ENCODE measurements at regions not wholly inside any gene's neighbourhood (a gene's known extent, or its start where the extent isn't known, plus 50 kb on each side); places are given as distances from the start of the nearest gene placed in this dataset.

DNA sequence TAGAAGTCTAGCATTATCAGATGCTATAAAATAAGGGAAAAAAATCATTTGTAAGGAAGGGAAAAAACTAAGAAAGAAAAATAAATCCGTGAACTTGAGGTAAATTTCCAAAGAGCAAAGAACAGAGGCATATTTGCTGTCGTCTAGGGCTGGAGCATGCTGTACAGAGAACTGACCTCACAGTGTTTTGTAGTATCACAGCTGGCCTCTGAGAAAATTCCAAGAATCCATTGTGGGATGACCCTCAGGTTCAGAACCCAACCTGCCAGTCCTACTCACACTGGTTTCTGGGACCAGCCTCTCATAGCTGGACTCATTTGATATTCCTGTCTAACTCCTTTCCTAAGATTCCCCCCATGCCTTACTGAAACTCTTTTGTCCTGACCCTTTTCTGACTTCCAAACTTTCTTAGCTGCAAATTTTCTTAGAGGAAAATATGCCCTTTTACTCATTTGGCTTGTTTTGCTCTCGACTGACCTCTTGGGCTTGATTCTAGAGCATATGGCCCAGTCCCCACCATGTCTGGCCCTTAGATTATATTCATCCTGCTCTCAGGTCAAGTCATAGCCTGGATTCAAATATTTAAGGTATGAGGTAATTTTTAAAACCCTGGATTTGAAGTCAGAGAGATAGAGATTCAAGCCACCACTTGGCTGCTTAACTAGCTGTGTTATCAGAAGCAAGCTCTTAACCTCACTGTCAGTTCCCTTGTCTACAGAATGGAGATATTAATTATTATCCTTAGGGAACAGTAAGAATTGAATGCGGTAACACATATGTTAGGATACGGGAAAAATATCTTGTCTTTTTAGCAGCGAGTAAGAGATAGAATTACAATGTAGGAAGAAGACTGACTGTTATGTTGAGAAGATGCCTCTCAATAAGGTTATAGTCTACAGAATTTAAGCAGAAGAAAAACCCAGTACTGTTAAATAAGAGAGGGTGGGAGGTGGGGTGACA lies 89.7 kb upstream of the KCNA4 start:
- H3K14ac ChIP-seq (ENCODE audit: insufficient read depth, low read length) = no peak overlapping the region
- no peak overlapping the region for H4K8ac ChIP-seq (replicated peaks; ENCODE audit: insufficient read length, low read depth, low read length)
- H2AK5ac ChIP-seq (ENCODE audit: insufficient read length, low read length) = no peak overlapping the region
- no peaks in the 10 kb centered on the region for H4K20me1 ChIP-seq (ENCODE audit: control insufficient read depth, insufficient read depth, insufficient read length)
- H3K79me1 ChIP-seq (ENCODE audit: insufficient read depth, low read depth, low read length, poor library complexity, severe bottlenecking) = no peaks in the 10 kb centered on the region
- no peak overlapping the region for H3K23ac ChIP-seq (ENCODE audit: insufficient read length, low read depth, low read length)
- H3K27me3 ChIP-seq (ENCODE audit: insufficient read depth, low read length) = peaks cover 8% of the 10 kb centered on the region; the same call in 1 of the 2 replicates
- H3T11ph ChIP-seq (ENCODE audit: low read length) = no peak overlapping the region
- H3K18ac ChIP-seq (ENCODE audit: insufficient read length, low read depth, low read length) = no peak overlapping the region
- Mint-ChIP-seq H3K4me1 (no peaks in the 10 kb centered on the region), H3K27ac (no peak overlapping the region), H3K36me3 (ENCODE audit: insufficient read depth in 1 of 3, low read depth in 3 of 3) (no peaks in the 10 kb centered on the region), H3K9me3 (peaks cover 3% of the 10 kb centered on the region in 2 experiments; a peak in 3 of 5 replicates), H3K4me3 (no peak overlapping the region), H3K27me3 (ENCODE audit: low read depth) (peaks cover 53% of the 10 kb centered on the region)
- TF ChIP-seq, protein P1, sequence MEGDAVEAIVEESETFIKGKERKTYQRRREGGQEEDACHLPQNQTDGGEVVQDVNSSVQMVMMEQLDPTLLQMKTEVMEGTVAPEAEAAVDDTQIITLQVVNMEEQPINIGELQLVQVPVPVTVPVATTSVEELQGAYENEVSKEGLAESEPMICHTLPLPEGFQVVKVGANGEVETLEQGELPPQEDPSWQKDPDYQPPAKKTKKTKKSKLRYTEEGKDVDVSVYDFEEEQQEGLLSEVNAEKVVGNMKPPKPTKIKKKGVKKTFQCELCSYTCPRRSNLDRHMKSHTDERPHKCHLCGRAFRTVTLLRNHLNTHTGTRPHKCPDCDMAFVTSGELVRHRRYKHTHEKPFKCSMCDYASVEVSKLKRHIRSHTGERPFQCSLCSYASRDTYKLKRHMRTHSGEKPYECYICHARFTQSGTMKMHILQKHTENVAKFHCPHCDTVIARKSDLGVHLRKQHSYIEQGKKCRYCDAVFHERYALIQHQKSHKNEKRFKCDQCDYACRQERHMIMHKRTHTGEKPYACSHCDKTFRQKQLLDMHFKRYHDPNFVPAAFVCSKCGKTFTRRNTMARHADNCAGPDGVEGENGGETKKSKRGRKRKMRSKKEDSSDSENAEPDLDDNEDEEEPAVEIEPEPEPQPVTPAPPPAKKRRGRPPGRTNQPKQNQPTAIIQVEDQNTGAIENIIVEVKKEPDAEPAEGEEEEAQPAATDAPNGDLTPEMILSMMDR (conservative IDR thresholded peaks at IDR 0.05) = no peak
- H3K4me1 ChIP-seq (ENCODE audit: insufficient read depth, low read length) = no peaks in the 10 kb centered on the region
- H3K9me3 ChIP-seq (ENCODE audit: control insufficient read depth, low read depth, low read length) = no peaks in the 10 kb centered on the region
- H3K79me2 ChIP-seq (ENCODE audit: insufficient read depth, low read length) = no peaks in the 10 kb centered on the region
- no peak overlapping the region for H3K4ac ChIP-seq (ENCODE audit: low read depth, low read length)
- no peak overlapping the region for H3K56ac ChIP-seq (ENCODE audit: insufficient read length, low read depth, low read length)
- no peak overlapping the region for H2AFZ ChIP-seq (ENCODE audit: low read length)
- H2BK15ac ChIP-seq (ENCODE audit: low read depth, low read length) = no peak overlapping the region
- no peak overlapping the region for H3K9ac ChIP-seq (ENCODE audit: extremely low read depth, insufficient read length, low read length)
- H3K23me2 ChIP-seq (ENCODE audit: insufficient read length, low read depth, low read length, poor library complexity, severe bottlenecking) = no peaks in the 10 kb centered on the region
- no peak overlapping the region for H2BK5ac ChIP-seq (ENCODE audit: insufficient read length, low read length)
- H4K91ac ChIP-seq (ENCODE audit: insufficient read length, low read depth, low read length) = no peak overlapping the region
- no peak overlapping the region for H2BK12ac ChIP-seq (ENCODE audit: insufficient read length, low read depth, low read length)
- no peak overlapping the region for H2BK120ac ChIP-seq (ENCODE audit: low read depth, low read length, poor library complexity, severe bottlenecking)
- WGBS (ENCODE audit: extremely low coverage, insufficient read length, low lambda C conversion rate) = no CpG with 5 or more reads among the region's 6 CpGs
- no peak overlapping the region for H4K5ac ChIP-seq (ENCODE audit: insufficient read length, low read depth, low read length)
- no peak overlapping the region for H2BK20ac ChIP-seq (ENCODE audit: low read depth, low read length, poor library complexity, severe bottlenecking)
- H3K4me2 ChIP-seq (ENCODE audit: insufficient read depth, insufficient read length, low read length) = no peak overlapping the region
- H3K27ac ChIP-seq (ENCODE audit: insufficient read length, low read depth, low read length) = no peak overlapping the region
- DNase-seq = no peak

All from H9 (cell line).